ENCODE measurements at regions not wholly inside any gene's neighbourhood (a gene's known extent, or its start where the extent isn't known, plus 50 kb on each side); places are given as distances from the start of the nearest gene placed in this dataset.
A peak's percentile ranks its signal among the peaks of the same experiment; 100 is the strongest.

DNA sequence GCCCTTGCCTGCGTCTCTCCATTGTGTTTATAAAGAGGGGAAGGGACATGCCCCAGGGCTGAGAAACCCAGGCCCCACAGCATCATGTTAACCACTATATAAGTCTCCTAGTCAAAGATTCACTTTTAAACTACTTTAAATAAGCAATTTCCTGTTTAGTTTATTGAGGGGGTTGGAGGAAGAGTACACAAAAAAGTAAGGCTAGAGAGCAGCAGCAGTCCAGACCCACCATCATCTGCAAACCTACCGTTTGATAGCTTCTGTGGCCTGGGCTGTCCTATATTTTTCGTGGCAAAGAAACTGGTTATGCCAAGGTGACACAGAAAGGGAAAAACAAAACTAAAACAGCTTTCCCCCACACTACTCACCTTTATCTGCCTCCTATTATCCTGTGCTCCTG lies 646.1 kb downstream of the IRS1 start:
- no peak for DNase-seq

DNA sequence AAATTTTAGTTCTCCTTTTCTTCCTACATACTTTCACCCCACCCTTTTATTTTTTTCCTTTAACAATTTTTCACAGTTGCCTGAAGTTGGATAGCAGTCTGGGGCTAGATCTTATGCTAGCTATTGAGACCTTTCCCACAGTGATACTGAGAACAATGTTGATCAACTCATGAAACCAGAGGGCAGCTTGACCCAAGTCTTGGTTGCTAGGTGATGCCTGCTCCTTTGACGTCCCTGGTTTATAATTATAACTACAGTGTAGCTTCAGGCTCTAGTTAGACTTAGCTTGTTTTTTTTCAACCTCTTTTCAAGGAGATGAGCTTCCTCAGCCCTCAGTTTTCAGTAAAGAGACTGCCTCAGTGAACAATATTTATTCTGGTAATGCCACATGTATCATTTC lies 648.5 kb downstream of the IRS1 start:
- no peak for DNase-seq

DNA sequence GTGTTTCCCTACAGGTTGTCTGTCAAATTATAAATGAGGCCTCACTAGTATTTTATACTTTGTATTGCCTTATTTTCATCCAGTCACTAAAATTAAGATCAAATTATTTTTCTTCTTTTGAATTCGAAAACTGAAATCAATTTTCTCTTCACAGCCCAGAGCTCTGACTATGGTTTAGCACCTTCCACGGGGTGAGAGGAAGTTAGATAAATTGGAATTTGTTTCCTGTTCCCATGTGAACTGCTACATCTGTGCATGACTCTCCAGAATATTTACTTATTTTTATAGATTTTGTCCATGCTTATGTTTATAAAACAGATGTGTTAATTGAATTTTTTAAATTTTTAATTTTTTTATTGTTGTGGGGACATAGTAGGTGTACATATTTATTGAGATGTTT lies 656.5 kb downstream of the IRS1 start:
- no peak for DNase-seq

DNA sequence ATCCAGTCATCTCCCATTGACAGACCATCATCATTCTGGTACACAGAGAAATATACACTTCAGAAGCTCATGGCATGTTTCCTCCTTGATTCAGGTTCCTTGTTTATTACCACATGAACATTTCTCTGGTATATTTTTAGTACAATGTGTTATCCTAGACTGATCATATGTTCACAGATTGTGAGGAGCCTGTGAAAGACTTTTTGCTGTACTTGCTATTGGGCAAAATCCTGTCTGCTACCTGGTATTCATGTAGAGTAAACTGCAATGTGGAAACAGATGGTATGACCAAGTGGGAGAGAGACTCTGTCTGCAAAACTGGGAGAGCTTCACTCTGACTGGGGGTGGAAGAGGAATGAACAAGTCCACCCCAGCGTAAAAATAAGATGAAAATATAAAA lies 657.2 kb downstream of the IRS1 start:
- peak in 1 of 2 donors; percentile 34 for DNase-seq

DNA sequence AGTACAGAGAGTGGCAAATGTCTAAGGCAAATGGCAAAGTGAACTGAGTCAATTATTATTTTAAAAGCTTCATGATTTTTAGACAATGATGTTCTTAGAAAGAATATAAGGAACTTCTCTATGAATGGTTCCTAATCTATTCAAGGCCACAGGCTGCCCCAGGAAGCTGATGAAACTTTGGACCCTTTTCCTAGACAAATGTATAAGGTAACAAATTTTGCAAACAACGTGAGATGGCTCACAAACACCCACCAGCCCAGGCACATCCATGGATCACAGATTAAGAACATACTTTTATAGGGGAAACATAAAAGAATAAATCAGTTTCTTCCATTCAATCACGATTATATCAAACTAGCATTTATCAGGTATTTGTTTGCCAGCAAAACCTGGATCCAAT lies 659.0 kb downstream of the IRS1 start:
- no peak for DNase-seq

DNA sequence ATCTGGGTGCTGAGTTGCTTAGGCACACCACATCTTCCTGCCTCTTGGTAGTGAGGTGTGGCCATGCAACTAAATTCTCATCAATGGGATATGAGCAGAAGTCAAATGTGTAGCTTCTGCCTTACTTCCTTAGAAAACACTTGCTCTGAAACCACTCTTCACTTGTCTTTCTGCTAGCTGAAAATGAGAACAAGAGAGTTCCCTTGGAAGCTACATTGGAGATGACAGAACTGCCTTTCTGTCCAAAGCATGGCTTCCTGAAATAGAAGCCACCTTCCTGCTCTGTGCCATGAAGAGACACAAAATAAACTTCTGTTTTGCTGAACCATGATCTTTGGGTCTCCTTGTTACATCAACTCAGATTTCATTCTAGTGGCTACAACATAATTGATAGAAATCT lies 659.9 kb downstream of the IRS1 start:
- no peak for DNase-seq

DNA sequence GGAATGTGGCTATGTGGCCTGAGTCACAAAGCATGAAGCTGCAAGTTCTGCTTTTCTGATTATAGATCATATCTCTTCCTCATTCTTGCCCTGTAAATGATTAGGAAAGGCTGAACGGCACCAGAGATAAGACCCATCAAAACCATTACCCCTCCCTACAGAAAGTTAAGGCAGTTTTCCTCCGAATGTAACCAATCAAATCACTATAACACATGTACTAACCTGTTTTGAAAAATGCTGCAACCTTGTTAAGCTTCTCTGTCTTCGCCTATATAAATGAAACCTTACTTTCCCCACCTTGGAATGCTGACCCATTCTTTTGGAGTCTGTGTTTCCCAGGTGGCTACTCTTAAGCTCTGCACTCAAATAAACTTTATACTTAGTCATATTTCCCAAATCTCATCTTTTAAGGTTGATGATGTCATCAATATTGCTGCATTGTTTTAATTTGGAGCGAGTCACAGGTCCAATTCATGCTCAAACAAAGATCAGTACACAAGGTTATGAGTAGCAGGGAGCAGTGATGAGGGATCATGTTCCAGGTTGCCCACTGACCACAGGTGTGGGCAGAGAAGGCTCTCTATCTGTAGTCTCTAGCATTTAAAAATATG lies 662.3 kb downstream of the IRS1 start:
- no peak for DNase-seq

DNA sequence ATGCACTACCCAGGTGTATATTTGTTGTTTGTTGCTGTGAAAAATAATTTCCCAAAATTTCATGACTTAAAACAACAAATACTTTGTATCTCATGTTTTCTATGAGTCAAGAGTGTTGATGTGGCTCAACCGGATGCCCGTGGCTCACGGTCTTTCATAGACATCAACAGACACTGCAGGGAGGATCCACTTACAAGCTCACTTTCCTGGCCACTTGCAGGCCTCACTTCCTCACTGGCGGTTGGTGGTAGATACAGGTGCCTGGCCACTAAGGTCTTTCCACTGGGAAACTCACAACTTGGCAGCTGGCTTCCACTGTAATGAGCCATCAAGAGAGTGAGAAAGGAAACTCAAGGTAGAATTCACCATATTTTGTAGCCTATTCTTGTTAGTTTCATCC lies 662.9 kb downstream of the IRS1 start:
- DNase-seq, result no peak

DNA sequence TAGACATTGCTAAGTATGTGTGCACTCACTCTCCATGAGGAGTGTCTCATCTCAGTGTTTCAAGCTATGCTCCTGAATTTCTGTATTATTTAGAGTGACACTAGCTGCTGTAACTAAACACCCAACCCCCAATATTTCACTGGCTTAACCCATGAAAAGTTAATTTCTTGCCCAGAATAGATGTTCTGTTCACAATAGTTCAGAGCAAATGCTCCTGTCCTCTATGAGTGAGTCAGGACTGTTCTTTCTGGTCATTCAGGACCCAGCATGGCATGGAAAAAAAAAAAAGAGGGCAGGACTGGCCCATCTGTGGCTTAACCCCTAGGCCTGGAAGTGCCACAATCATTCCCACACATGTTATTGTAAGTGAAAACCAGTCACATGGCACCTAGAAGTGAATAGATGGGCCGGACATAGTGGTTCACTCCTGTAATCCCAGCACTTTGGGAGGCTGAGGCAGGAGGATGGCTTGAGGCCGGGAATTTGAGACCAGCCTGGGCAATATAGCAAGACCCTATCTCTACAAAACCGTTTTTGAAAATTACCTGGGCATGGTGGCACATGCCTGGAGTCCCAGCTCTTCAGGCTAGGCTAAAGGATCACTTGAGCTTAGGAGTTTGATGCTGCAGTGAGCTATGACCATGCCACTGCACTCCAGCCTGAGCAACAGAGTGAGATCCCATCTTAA lies 663.6 kb downstream of the IRS1 start:
- no peak for DNase-seq

DNA sequence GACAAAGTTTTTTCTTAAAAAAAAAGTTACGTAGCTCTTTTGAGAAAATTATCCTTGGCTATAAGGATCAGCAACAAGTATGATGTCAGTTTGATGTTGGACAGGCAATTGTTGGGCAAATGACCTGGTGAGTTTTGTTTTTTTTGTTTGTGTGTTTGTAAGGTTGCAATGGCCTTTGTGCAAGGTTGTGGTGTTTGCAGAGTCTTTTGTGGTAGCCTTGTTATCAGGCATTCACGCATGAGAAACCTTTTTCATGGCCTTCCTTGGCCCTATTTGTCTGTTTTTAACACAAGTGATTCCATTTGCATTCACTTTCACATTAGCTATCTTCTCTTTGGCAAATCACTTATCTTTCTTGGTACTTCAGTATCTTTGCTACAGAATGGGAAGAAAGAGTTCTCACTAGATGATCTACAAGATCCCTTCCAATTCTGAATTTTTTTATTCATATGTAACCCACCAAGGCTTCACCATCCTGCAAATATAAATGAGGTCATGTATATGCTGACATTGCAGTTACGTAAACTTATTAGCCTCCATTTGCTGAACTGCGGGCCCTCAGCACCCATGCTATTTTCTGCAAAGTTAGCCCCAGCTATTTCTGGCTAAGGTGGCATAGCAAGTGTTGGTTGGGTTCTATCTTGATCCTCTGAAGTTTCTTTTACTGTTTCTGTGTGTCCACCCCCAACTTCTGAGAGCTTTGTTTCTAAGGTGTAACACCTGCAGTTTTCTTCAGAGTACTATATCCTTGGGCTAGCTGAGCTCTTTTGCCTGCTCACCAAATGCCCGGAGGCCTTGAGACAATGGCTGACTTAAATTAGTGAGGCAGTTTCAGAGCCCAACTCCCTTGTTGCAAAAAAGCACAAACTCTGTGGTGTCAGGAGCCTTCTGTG lies 667.1 kb downstream of the IRS1 start:
- no peak for DNase-seq

DNA sequence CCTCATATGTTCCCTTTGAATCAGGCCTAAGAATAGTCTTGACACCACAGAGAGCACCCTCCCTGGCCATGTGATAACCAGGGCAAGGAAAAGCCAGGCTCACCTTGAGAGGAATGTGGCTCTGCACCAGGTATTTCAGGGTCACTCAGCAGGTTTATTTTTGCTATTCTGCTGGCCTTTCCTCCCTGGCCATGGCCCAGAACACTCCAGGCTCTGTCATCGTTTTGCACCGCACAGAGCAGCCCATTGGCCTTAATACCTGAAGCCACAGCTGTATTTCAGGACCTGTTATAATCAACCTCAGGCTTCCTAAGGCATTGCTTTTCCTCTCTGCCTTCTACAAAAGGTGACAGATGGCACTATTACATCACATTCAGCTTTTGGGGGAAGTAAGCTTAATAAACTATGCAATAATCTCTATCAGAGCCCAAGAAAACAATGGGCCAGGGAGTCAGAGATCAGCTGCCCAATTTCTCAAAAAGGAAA lies 668.3 kb downstream of the IRS1 start:
- DNase-seq, result no peak

DNA sequence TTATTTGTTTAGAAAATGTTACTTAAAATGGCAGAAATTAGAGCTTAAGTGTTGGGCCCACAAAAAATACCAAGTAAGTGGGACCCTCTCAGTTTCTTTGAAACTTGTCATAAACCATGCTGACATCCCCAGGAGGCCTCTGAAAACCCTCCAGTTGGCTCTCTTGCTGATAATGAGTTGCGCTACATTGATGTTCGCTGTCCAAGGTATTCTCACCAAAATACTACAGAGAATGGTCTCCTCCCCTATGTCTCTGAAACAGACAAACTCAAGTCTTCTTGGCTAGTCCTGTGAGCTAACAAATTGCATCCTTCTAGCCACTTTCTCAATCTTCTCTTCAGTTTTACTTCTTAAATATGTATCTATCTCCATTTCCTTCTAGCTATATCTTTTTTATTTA lies 669.4 kb downstream of the IRS1 start:
- DNase-seq, result no peak

DNA sequence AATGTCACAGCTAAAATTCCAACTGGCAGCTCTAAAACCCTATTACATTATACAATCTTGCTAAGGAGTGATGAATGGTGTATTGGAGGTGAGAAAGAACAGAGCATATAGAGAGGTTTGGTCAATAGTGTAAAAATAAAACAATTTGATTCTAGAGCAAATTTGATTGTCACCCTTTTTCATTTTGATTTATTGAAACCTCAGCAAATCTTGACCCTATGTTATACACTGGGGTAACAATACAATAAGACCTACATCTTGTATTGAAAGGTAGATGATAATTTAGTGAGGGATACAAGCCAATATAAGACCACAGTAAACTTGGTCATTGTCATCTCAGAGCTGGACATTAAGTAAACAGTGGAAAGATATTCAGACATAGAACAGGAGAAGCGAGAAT lies 671.9 kb downstream of the IRS1 start:
- no peak for DNase-seq

DNA sequence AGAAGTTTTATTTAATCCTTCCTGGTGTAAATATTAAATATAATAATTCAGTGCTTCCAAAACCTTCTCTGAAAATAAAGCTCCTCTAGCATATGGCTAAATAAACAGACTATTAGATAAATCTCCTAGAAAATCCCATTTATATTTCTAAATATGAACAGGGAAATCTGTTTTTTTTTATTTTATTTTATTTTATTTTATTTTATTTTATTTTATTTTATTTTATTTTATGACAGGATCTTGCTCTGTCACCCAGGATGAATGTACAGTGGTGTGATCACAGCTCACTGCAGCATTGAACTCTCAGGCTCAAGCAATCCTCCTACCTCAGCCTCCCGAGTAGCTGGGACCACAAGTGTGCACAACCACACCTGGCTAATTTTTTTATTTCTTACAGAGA lies 673.5 kb downstream of the IRS1 start:
- no peak for DNase-seq

DNA sequence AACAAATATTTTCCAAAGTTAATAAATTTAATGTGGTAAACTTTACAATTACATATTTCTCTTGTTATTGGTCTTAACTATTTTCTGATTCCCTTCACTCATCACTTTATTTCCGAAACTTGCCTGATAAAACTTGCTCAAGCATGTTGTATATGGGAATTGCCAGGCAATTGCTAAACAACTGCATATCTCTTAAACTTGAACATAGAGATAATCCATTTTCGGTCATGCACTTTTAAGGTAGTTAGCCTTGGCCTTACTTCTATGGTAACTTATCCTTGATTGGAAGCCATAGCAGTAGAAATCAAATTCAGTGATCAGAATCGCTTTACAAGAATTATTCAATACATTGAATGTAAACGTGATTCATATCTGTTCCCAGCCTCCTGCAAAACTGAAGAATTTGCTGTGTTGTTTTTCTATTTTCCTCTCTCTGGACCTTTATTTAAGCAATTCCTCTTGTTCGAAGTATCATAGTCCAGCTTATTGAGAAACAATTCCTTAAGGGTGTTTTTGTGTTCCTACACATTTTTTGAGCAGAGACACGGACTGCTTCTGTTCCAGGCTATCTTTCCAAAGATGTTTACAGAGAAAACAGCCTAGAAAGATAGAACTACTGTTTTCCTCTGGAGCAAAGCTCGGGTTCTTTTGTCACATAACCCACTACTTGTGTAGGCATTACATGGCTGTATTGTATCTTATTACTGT lies 674.3 kb downstream of the IRS1 start:
- DNase-seq, result no peak

DNA sequence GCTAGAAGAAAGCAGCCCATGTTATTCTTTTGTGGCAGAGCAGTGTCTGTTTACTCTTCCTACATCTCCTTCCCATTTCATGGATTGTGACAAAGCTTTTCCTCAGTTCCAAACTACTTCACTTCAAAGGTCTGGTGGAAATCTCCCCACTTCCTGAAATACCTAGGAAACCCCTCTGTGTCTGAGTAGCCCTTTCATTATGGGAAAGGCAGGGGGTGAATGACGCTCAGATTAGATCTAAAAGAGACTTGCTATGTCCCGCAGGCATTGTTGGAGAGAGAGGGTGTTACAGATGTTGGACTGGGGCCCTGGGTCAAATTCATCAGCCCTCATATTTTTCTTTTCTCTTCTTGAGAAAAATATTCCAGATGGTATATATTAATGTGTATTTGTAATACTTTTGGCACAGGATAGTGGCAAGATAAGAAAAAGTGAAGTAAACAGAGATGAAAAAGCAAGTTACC lies 675.0 kb downstream of the IRS1 start:
- DNase-seq, result no peak

DNA sequence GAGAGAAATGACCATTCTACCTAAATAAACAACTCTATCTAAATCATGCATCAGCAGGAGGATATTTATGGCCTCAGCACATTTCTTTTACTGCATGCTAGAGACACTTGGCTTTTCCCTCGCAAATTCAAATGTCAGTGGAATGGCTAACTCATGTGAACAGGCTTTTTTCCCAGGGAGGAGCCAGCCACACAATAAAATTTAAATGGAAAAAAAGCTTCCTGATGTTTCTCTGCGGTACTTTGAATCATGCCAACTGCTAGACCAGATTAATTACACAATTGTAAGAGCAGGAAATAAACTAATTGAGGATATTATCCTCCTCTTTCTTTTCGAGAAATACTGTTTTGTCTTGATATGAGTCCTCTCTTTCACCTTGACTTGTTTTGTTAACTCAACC lies 676.3 kb downstream of the IRS1 start:
- DNase-seq, result no peak

DNA sequence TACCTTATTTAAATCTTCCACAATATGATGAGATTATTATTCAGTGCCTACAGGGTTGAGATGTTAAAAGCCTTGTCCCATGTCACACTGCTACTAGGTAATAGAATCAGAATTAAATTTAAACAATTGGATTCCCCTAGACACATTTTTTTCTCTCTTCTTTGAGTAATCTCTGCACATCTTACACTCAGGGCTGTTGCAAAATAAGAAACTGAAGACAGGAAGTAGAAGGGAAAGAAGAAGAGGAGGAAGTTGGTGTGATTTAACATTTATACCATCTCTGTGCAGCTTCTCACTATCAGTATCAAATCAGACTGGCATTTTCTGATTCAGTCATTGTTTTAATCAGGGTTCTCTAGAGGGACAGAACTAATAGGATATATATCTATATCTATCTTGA lies 677.6 kb downstream of the IRS1 start:
- no peak for DNase-seq

DNA sequence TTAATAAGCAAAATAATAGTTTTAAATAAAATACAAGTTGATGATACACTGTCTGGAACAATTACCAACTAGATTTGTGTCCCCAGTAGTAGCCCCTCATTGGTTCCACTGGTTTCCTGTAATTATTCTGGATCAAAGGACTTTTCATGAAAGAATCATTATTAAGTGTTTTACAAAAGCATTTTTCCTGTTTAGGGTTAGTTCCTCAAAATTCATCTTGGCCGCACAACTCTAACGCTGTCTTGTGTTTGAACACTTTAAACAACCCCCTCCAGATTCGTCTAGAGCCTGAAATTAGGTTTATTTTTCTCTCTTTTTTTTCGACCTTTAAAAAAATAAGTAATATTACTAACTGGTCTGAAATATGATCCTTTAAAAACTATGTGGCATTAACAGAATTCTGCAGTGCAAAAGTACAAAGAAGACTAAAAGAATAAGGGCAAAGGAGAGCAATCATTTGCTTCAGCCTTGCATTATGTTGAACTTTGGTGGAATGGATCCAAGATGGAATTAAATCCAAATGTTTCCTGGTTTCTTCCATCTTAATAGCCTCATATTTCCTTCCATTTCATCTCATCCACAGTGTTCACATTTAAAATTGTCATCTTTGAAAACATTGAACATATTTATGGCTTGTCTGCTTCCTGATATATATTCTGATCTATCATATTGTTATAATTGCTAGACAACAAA lies 678.4 kb downstream of the IRS1 start:
- DNase-seq, result no peak

DNA sequence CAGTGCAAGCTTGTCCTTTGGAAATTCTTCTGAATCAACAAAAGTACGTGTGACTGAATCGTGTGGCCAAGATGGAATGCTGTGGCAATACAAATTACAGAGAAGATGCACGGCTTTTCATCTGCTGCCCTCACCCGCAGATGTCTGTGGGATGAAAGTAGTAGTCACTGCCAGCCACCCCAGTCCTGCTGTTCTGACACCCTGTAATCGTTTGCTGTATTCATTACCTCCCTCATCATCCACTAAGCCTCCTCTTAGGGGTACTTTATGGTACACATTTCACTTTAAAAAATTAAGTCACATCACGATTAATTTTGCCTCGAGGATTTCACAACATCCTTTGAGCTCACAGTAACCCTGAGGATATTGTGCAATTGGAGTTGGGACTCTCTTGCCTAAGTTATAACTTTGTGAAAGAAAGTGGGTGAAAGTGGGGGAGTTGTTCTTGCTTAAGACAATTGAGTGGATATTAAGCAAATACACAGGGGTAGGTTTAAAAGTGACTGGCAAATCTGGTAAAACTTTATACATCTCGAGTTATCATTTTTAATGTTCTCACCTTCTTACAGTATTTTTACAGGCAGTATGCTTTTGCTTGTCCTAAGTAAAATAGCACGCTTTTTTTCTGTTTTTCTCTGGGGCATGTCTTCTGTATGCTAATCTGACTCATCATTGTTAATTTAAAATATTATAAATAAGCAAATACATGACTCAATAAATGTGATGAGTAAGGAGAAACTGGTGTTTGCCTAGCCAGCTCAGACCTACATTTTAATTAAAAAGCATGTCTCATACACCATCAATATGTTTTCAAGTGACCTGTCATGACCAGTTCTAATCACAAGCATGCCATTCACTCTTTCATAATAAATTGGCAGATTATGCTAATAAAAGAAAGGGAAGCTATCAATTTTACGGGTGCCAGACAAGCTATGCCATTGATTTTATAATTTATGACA lies 680.9 kb downstream of the IRS1 start:
- no peak for DNase-seq

DNA sequence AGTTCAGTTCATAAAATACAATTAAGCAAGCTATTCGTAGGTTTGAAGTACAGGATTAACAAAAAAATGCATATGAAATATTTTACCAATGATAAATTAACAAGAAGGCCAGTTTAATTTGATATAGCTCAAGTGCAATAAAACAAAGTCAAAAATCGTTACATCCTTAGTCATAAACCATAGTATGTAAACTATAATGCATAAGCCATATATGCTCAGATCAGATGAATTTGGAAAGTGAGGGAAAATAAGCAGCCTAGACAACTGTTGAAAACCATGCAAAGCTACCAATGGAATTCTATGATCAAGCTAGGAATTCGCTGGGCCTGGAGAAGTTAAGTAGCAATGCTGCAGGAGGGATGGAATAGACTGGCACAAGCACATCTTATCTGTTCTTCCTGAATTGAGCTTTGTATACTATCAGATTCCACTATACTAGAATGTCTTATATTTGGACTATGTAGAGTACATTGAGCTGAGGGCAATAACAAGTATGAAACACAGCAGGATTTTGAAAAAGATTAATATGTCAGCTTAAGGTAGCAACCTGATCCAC lies 682.0 kb downstream of the IRS1 start:
- no peak for DNase-seq

Data from hippocampal formation (tissue), 2 donors.